ENCODE measurements at regions not wholly inside any gene's neighbourhood (a gene's known extent, or its start where the extent isn't known, plus 50 kb on each side); places are given as distances from the start of the nearest gene placed in this dataset.

GRCh38 chr3:55333046-55333445 lies 154.1 kb downstream of the WNT5A start:
- no peak for TF ChIP-seq CTCF (IDR thresholded peaks at IDR 0.05; ENCODE audit: low read depth, low read length, missing control alignments)
- no peak overlapping the region for H3K4me3 ChIP-seq (ENCODE audit: low read depth, low read length)
- no peak for DNase-seq (ENCODE audit: low read depth)

- no peak overlapping the region for H3K4me3 ChIP-seq (ENCODE audit: low read depth, low read length)
- TF ChIP-seq CTCF (IDR thresholded peaks at IDR 0.05; ENCODE audit: low read depth, low read length, missing control alignments), result no peak
- no peak for DNase-seq (ENCODE audit: low read depth)
Measured at GRCh38 chr3:55332176-55332575, 154.9 kb downstream of the WNT5A start.

GRCh38 chr3:55331524-55331923 lies 155.6 kb downstream of the WNT5A start:
- no peak for DNase-seq (ENCODE audit: low read depth)
- no peak overlapping the region for H3K4me3 ChIP-seq (ENCODE audit: low read depth, low read length)

GRCh38 chr3:55330756-55331155 lies 156.3 kb downstream of the WNT5A start:
- no peak overlapping the region for H3K4me3 ChIP-seq (ENCODE audit: low read depth, low read length)
- DNase-seq (ENCODE audit: low read depth), result no peak
- no peak for TF ChIP-seq CTCF (IDR thresholded peaks at IDR 0.05; ENCODE audit: low read depth, low read length, missing control alignments)

More at GRCh38 chr3:55331524-55331923, 155.6 kb downstream of the WNT5A start:
- no peak for TF ChIP-seq CTCF (IDR thresholded peaks at IDR 0.05; ENCODE audit: low read depth, low read length, missing control alignments)

GRCh38 chr3:55330355-55330754 lies 156.8 kb downstream of the WNT5A start:
- no peak overlapping the region for H3K4me3 ChIP-seq (ENCODE audit: low read depth, low read length)
- TF ChIP-seq CTCF (IDR thresholded peaks at IDR 0.05; ENCODE audit: low read depth, low read length, missing control alignments), result no peak
- DNase-seq (ENCODE audit: low read depth), result no peak

- no peak for DNase-seq (ENCODE audit: low read depth)
- H3K4me3 ChIP-seq (ENCODE audit: low read depth, low read length), result no peak overlapping the region
- TF ChIP-seq CTCF (IDR thresholded peaks at IDR 0.05; ENCODE audit: low read depth, low read length, missing control alignments), result no peak
Measured at GRCh38 chr3:55329849-55330248, 157.3 kb downstream of the WNT5A start.

GRCh38 chr3:55327131-55327920 lies 159.8 kb downstream of the WNT5A start:
- TF ChIP-seq CTCF (IDR thresholded peaks at IDR 0.05; ENCODE audit: low read depth, low read length, missing control alignments), result no peak
- H3K4me3 ChIP-seq (ENCODE audit: low read depth, low read length), result no peak overlapping the region
- no peak for DNase-seq (ENCODE audit: low read depth)

Measured in GM12864 (cell line).